ENCODE measurements at regions not wholly inside any gene's neighbourhood (a gene's known extent, or its start where the extent isn't known, plus 50 kb on each side); places are given as distances from the start of the nearest gene placed in this dataset.
A peak's percentile ranks its signal among the peaks of the same experiment; 100 is the strongest.

DNA sequence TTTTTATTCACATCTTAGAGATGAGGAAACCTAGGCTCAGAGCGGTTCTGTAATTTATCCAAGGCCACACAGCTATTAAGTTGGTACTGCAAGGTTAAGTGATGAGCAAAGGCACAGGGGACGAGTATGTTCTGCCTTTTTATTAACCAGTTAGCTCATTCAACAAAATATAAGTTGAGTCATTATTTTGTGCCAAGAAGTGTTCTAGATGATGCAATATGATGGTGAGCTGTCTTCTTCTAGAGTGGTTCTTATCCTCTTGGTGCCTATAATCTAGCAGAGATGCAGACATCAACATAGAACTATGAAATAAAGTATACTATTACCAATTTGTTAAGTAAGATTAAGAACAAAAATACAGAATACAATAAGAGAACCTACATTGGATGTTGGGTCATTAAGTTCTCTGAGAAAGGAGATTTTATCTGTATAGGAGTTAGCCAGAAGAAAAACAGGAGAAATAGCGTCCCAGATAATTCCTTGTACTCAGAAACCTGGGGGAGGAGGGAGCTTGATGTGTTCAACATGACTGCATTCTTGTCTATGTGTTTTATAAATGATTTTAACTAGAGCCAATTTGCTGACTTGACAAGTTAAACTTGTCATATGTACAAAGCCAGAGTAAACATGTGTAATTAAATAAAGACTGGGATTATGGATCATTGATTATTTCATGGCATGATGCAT, 122.3 kb downstream of the TBXT start:
- H3K36me3 ChIP-seq (ENCODE audit: control insufficient read depth in 2 of 3, insufficient read depth in 3 of 3, low read length in 3 of 3), result no peaks in the 10 kb centered on the region
- no peaks in the 10 kb centered on the region for H3K9me3 ChIP-seq (ENCODE audit: control insufficient read depth in 2 of 3, insufficient read depth in 1 of 3, low read length in 3 of 3)
- H3K27ac ChIP-seq (ENCODE audit: low read depth in 2 of 2, low read length in 2 of 2), result no peak overlapping the region
- TF ChIP-seq CTCF (IDR thresholded peaks at IDR 0.05; ENCODE audit: borderline replicate concordance, extremely low read depth, insufficient read depth), result no peak
- no peak overlapping the region for H3K4me3 ChIP-seq (ENCODE audit: low read length in 3 of 3)
- DNase-seq (peak in 2 of 5 donors; percentile 54 to 55), FAIRE-seq (no peak)
- no peaks in the 10 kb centered on the region for H3K27me3 ChIP-seq (ENCODE audit: control insufficient read depth, insufficient read depth, low read length)
- H3K9ac ChIP-seq (ENCODE audit: low read length in 3 of 3), result no peak overlapping the region
- intact Hi-C loops (cut with DNase I), result no loop called here
- no peaks in the 10 kb centered on the region for H3K4me1 ChIP-seq (ENCODE audit: control insufficient read depth in 2 of 3, insufficient read depth in 2 of 3, low read depth in 1 of 3, low read length in 3 of 3)

DNA sequence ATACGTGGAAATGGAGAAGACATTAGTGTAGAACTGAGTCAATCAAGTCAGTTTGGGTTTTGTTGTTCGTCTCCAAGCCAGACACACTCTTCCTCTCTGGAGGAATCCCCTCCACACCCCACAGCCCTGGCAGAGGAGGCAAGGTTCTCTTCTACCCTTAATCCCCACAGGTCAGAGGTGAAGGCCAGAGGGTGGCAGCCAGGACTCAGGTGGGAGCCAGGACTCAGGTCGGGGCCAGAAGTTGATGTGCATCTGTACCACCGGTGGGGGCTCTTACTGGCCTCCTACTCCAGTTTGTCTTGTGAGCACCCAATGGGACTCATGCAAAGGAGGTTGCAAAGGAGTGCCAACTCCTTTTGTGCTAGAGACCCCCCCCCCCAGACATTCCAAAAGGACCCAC, 126.4 kb downstream of the TBXT start:
- Histone ChIP-seq H3K27ac (ENCODE audit: low read depth in 2 of 2, low read length in 2 of 2) (no peak overlapping the region), H3K4me3 (ENCODE audit: low read length in 3 of 3) (no peak overlapping the region), H3K27me3 (ENCODE audit: control insufficient read depth, insufficient read depth, low read length) (no peaks in the 10 kb centered on the region), H3K4me1 (ENCODE audit: control insufficient read depth in 2 of 3, insufficient read depth in 2 of 3, low read depth in 1 of 3, low read length in 3 of 3) (no peaks in the 10 kb centered on the region), H3K9me3 (ENCODE audit: control insufficient read depth in 2 of 3, insufficient read depth in 1 of 3, low read length in 3 of 3) (peaks cover 0 to 3% (median 0%) of the 10 kb centered on the region in 3 donors), H3K36me3 (ENCODE audit: control insufficient read depth in 2 of 3, insufficient read depth in 3 of 3, low read length in 3 of 3) (no peaks in the 10 kb centered on the region), H3K9ac (ENCODE audit: low read length in 3 of 3) (no peak overlapping the region)
- FAIRE-seq, result no peak
- no peak for DNase-seq
- TF ChIP-seq CTCF (IDR thresholded peaks at IDR 0.05; ENCODE audit: borderline replicate concordance, extremely low read depth, insufficient read depth), result no peak
- intact Hi-C loops (cut with DNase I), result no loop called here

DNA sequence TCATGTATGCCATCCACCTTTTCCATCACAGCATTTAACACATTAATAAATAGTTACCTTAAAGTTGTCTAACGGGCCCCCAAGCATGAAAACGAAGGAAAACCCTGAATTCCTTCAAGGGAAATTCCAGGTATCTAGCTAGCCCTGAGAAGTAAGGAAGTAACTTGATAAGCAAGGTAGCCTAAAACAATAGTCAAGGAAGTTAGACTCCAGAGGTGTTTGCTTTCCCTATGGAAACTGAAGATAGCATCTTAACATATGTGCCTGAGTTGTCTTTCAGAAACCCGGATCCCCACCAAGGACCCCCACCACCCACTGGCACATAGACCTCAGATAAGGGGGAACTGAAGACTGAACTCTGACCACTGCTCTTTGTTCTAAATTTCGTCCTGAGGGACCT, 127.4 kb downstream of the TBXT start:
- H3K36me3 ChIP-seq (ENCODE audit: control insufficient read depth in 2 of 3, insufficient read depth in 3 of 3, low read length in 3 of 3), result no peaks in the 10 kb centered on the region
- FAIRE-seq, result no peak
- intact Hi-C loops (cut with DNase I), result no loop called here
- no peak overlapping the region for H3K27ac ChIP-seq (ENCODE audit: low read depth in 2 of 2, low read length in 2 of 2)
- H3K27me3 ChIP-seq (ENCODE audit: control insufficient read depth, insufficient read depth, low read length), result no peaks in the 10 kb centered on the region
- DNase-seq, result no peak
- no peaks in the 10 kb centered on the region for H3K4me1 ChIP-seq (ENCODE audit: control insufficient read depth in 2 of 3, insufficient read depth in 2 of 3, low read depth in 1 of 3, low read length in 3 of 3)
- H3K9me3 ChIP-seq (ENCODE audit: control insufficient read depth in 2 of 3, insufficient read depth in 1 of 3, low read length in 3 of 3), result peaks cover 0 to 3% (median 0%) of the 10 kb centered on the region in 3 donors
- H3K4me3 ChIP-seq (ENCODE audit: low read length in 3 of 3), result no peak overlapping the region
- TF ChIP-seq CTCF (IDR thresholded peaks at IDR 0.05; ENCODE audit: borderline replicate concordance, extremely low read depth, insufficient read depth), result no peak
- no peak overlapping the region for H3K9ac ChIP-seq (ENCODE audit: low read length in 3 of 3)

Data from kidney (tissue), 13 donors.